Mesenchymal stem cell (in vitro differentiated cells and primary cell): ENCODE measurements at regions not wholly inside any gene's neighbourhood (a gene's known extent, or its start where the extent isn't known, plus 50 kb on each side); places are given as distances from the start of the nearest gene placed in this dataset.

Experiments
- DNase-seq: peaks from one replicate; pipeline ENCODE4 v3.0.0-alpha.2; 2013
- H2AFZ ChIP-seq: one replicate; pipeline ENCODE4 v1.6.1; 2013; ENCODE audit warnings: low read depth, mild to moderate bottlenecking, control low read depth, inconsistent platforms, low read length, moderate library complexity
- H2AK5ac ChIP-seq: 2 replicates; pipeline ENCODE4 v1.6.1; 2013; ENCODE audit warnings: low read length, moderate library complexity, mild to moderate bottlenecking, inconsistent platforms; ENCODE audit not compliant: severe bottlenecking
- H2BK120ac ChIP-seq: one replicate; pipeline ENCODE4 v1.6.1; 2013; ENCODE audit warnings: low read depth, mild to moderate bottlenecking, inconsistent platforms, low read length, moderate library complexity
- H2BK12ac ChIP-seq, 2 experiments: one replicate each; pipeline ENCODE4 v1.6.1; 2013; ENCODE audit warnings: inconsistent platforms in 2 of 2, low read length in 2 of 2, mild to moderate bottlenecking in 2 of 2, moderate library complexity in 2 of 2, control low read depth in 1 of 2
- H2BK15ac ChIP-seq: one replicate; pipeline ENCODE4 v1.6.1; 2013; ENCODE audit warnings: mild to moderate bottlenecking, low read depth, inconsistent platforms; ENCODE audit not compliant: poor library complexity, severe bottlenecking
- H2BK5ac ChIP-seq: 2 replicates; pipeline ENCODE4 v1.6.1; 2013; ENCODE audit warnings: low read depth, mild to moderate bottlenecking, low read length, control low read depth, inconsistent platforms; ENCODE audit not compliant: poor library complexity, severe bottlenecking
- H3K14ac ChIP-seq, 2 experiments: one replicate each; pipeline ENCODE4 v1.6.1; 2013; ENCODE audit warnings: inconsistent platforms in 2 of 2, low read length in 2 of 2, control low read depth in 1 of 2, mild to moderate bottlenecking in 1 of 2, moderate library complexity in 1 of 2
- H3K18ac ChIP-seq, 2 experiments: one replicate each; pipeline ENCODE4 v1.6.1; 2013; ENCODE audit warnings: inconsistent platforms in 2 of 2, low read length in 2 of 2, control low read depth in 1 of 2, low read depth in 1 of 2, mild to moderate bottlenecking in 1 of 2
- H3K23ac ChIP-seq, 2 experiments: one replicate each; pipeline ENCODE4 v1.6.1; 2013; ENCODE audit warnings: inconsistent platforms in 2 of 2, low read length in 2 of 2, mild to moderate bottlenecking in 2 of 2, moderate library complexity in 2 of 2, control low read depth in 1 of 2
- H3K27ac ChIP-seq: 2 replicates; pipeline ENCODE4 v1.5.1; 2013; ENCODE audit warnings: mild to moderate bottlenecking, moderate library complexity, low read length, control low read depth, inconsistent platforms; ENCODE audit not compliant: poor library complexity, severe bottlenecking
- H3K27me3 ChIP-seq, 2 experiments: 2 replicates each; pipeline versions ENCODE4 v1.6.1 to v1.7.0; 2013; ENCODE audit warnings: low read length in 2 of 2, mild to moderate bottlenecking in 2 of 2, moderate library complexity in 2 of 2, control low read depth in 1 of 2, inconsistent platforms in 1 of 2; ENCODE audit not compliant: control insufficient read depth in 1 of 2, insufficient read depth in 1 of 2
- H3K36me3 ChIP-seq, 2 experiments: 2 replicates each; pipeline versions ENCODE4 v1.6.1 to v1.7.0; 2013; ENCODE audit warnings: low read length in 2 of 2, control low read depth in 1 of 2, inconsistent platforms in 1 of 2, low read depth in 1 of 2, mild to moderate bottlenecking in 1 of 2; ENCODE audit not compliant: insufficient read depth in 2 of 2, control insufficient read depth in 1 of 2
- H3K4ac ChIP-seq, 2 experiments: one replicate each; pipeline ENCODE4 v1.6.1; 2013; ENCODE audit warnings: inconsistent platforms in 2 of 2, low read length in 2 of 2, mild to moderate bottlenecking in 2 of 2, moderate library complexity in 2 of 2, control low read depth in 1 of 2, low read depth in 1 of 2
- H3K4me1 ChIP-seq: 2 replicates; pipeline ENCODE4 v1.6.1; 2013; ENCODE audit warnings: low read depth, low read length, control low read depth; ENCODE audit not compliant: control insufficient read depth, insufficient read depth
- H3K4me2 ChIP-seq: 2 replicates; pipeline ENCODE4 v1.6.1; 2013; ENCODE audit warnings: low read length, mild to moderate bottlenecking, inconsistent platforms; ENCODE audit not compliant: poor library complexity, severe bottlenecking
- H3K4me3 ChIP-seq, 2 experiments: 2 replicates each; pipeline versions ENCODE4 v1.5.1 to v1.7.0; 2013; ENCODE audit warnings: low read length in 2 of 2, mild to moderate bottlenecking in 2 of 2, control low read depth in 1 of 2, low read depth in 1 of 2; ENCODE audit not compliant: insufficient read depth in 1 of 2
- H3K79me1 ChIP-seq: replicated peaks from 2 replicates; pipeline ENCODE4 v1.6.1; 2013; ENCODE audit warnings: mild to moderate bottlenecking, control low read depth, low read length, inconsistent platforms; ENCODE audit not compliant: poor library complexity, severe bottlenecking
- H3K9ac ChIP-seq: 2 replicates; pipeline ENCODE4 v1.7.0; 2013; ENCODE audit warnings: mild to moderate bottlenecking, low read length, moderate library complexity
- H3K9me3 ChIP-seq: 2 replicates; pipeline ENCODE4 v1.7.0; 2013; ENCODE audit warnings: mild to moderate bottlenecking, low read length; ENCODE audit not compliant: control insufficient read depth
- H4K8ac ChIP-seq: one replicate; pipeline ENCODE4 v1.6.1; 2013; ENCODE audit warnings: inconsistent platforms, mild to moderate bottlenecking, low read length, moderate library complexity
- H4K91ac ChIP-seq: one replicate; pipeline ENCODE4 v1.6.1; 2013; ENCODE audit warnings: mild to moderate bottlenecking, low read length, inconsistent platforms
- WGBS: methylation state at CpG from one replicate; pipeline ENCODE4 v1.1.7; 2013; ENCODE audit warnings: mixed read lengths; 5-methylcytosine and 5-hydroxymethylcytosine counted together

- Histone ChIP-seq H4K91ac (no peak overlapping the region), H3K27me3 (peaks cover 2 to 53% of the 10 kb centered on the region in 2 experiments), H3K79me1 (no peaks in the 10 kb centered on the region), H2BK12ac (no peak overlapping the region), H3K36me3 (peaks cover 0 to 31% of the 10 kb centered on the region in 2 experiments), H3K9ac (no peak overlapping the region), H3K23ac (no peak overlapping the region), H3K4ac (no peak overlapping the region), H4K8ac (no peak overlapping the region), H3K4me3 (no peak overlapping the region), H2BK5ac (no peak overlapping the region), H3K14ac (no peak overlapping the region), H2AFZ (peak overlapping the region; percentile 6), H2BK120ac (no peak overlapping the region), H3K27ac (no peak overlapping the region), H2AK5ac (no peak overlapping the region), H3K4me1 (no peaks in the 10 kb centered on the region), H3K18ac (no peak overlapping the region), H2BK15ac (no peak overlapping the region), H3K4me2 (no peak overlapping the region), H3K9me3 (peaks cover 8% of the 10 kb centered on the region)
- 91% methylated on average over 14 of the region's 14 CpGs for WGBS
- DNase-seq = no peak
These were observed 91.2 kb downstream of the TNFAIP2 start for GRCh38 chr14:103214461-103214958.

GRCh38 chr14:103216399-103216798 is 93.1 kb downstream of the TNFAIP2 start:
- peaks cover 5 to 24% of the 10 kb centered on the region in 2 experiments for H3K36me3 ChIP-seq
- H3K79me1 ChIP-seq = no peaks in the 10 kb centered on the region
- WGBS = 94% methylated on average over 10 of the region's 10 CpGs
- H3K27me3 ChIP-seq = peaks cover 4 to 61% of the 10 kb centered on the region in 2 experiments
- H3K4ac ChIP-seq = no peak overlapping the region
- H3K23ac ChIP-seq = no peak overlapping the region
- no peak overlapping the region for H3K27ac ChIP-seq
- H3K4me1 ChIP-seq = peaks cover 7% of the 10 kb centered on the region
- no peak overlapping the region for H2BK120ac ChIP-seq
- H2AFZ ChIP-seq = no peak overlapping the region
- H3K4me3 ChIP-seq = no peak overlapping the region
- H4K8ac ChIP-seq = no peak overlapping the region
- H3K4me2 ChIP-seq = no peak overlapping the region
- H2BK15ac ChIP-seq = no peak overlapping the region
- no peak overlapping the region for H3K9ac ChIP-seq
- H2AK5ac ChIP-seq = no peak overlapping the region
- H4K91ac ChIP-seq = no peak overlapping the region
- no peak overlapping the region for H3K18ac ChIP-seq
- no peak overlapping the region for H2BK5ac ChIP-seq
- no peak for DNase-seq
- no peak overlapping the region for H2BK12ac ChIP-seq
- H3K9me3 ChIP-seq = peaks cover 8% of the 10 kb centered on the region
- no peak overlapping the region for H3K14ac ChIP-seq

GRCh38 chr14:103216857-103217256 is 93.6 kb downstream of the TNFAIP2 start:
- H2AFZ ChIP-seq = no peak overlapping the region
- H3K27me3 ChIP-seq = peaks cover 8 to 65% of the 10 kb centered on the region in 2 experiments
- no peak overlapping the region for H3K4ac ChIP-seq
- H2BK12ac ChIP-seq = no peak overlapping the region
- no peak overlapping the region for H4K8ac ChIP-seq
- no peak overlapping the region for H3K23ac ChIP-seq
- WGBS = 77% methylated on average over 5 of the region's 5 CpGs
- no peak for DNase-seq
- peaks cover 5 to 24% of the 10 kb centered on the region in 2 experiments for H3K36me3 ChIP-seq
- H3K9ac ChIP-seq = no peak overlapping the region
- H2BK5ac ChIP-seq = no peak overlapping the region
- H4K91ac ChIP-seq = no peak overlapping the region
- H3K18ac ChIP-seq = no peak overlapping the region
- H3K14ac ChIP-seq = no peak overlapping the region
- H3K79me1 ChIP-seq = no peaks in the 10 kb centered on the region
- no peak overlapping the region for H2BK120ac ChIP-seq
- H3K27ac ChIP-seq = no peak overlapping the region
- H3K9me3 ChIP-seq = peaks cover 8% of the 10 kb centered on the region
- H3K4me2 ChIP-seq = no peak overlapping the region
- H3K4me3 ChIP-seq = no peak overlapping the region
- H3K4me1 ChIP-seq = peaks cover 7% of the 10 kb centered on the region
- no peak overlapping the region for H2AK5ac ChIP-seq
- H2BK15ac ChIP-seq = no peak overlapping the region

GRCh38 chr14:103217538-103217937 is 94.3 kb downstream of the TNFAIP2 start:
- no peaks in the 10 kb centered on the region for H3K79me1 ChIP-seq
- H3K4me1 ChIP-seq = peaks cover 7% of the 10 kb centered on the region
- H3K23ac ChIP-seq = no peak overlapping the region
- H3K27me3 ChIP-seq = peaks cover 15 to 72% of the 10 kb centered on the region in 2 experiments
- 100% methylated on average over 1 of the region's 1 CpG for WGBS
- H3K27ac ChIP-seq = no peak overlapping the region
- no peak overlapping the region for H2BK15ac ChIP-seq
- no peak overlapping the region for H2AK5ac ChIP-seq
- no peak overlapping the region for H3K4ac ChIP-seq
- no peak overlapping the region for H3K4me2 ChIP-seq
- no peak overlapping the region for H4K8ac ChIP-seq
- H2AFZ ChIP-seq = no peak overlapping the region
- H3K14ac ChIP-seq = no peak overlapping the region
- H3K9ac ChIP-seq = no peak overlapping the region
- no peak overlapping the region for H3K4me3 ChIP-seq
- H3K9me3 ChIP-seq = peaks cover 8% of the 10 kb centered on the region
- no peak overlapping the region for H2BK5ac ChIP-seq
- no peak for DNase-seq
- peaks cover 5 to 18% of the 10 kb centered on the region in 2 experiments for H3K36me3 ChIP-seq
- no peak overlapping the region for H2BK12ac ChIP-seq
- no peak overlapping the region for H4K91ac ChIP-seq
- H3K18ac ChIP-seq = no peak overlapping the region
- no peak overlapping the region for H2BK120ac ChIP-seq
